RWPE2 (cell line): ENCODE measurements at regions not wholly inside any gene's neighbourhood (a gene's known extent, or its start where the extent isn't known, plus 50 kb on each side); places are given as distances from the start of the nearest gene placed in this dataset.

Source experiments
- ATAC-seq: fragments of 200-7000 bp; cut with Tn5 transposase; 3 replicates; pipeline ENCODE4 v1.9.1; 2021; ENCODE audit warnings: low read depth
- DNase-seq: peaks from one replicate; pipeline ENCODE4 v3.0.0-alpha.2; 2020; ENCODE audit warnings: low spot score
- H3K27ac ChIP-seq: fragments of 450-650 bp; 2 replicates; pipeline ENCODE4 v1.5.1; 2017; ENCODE audit warnings: mild to moderate bottlenecking; ENCODE audit not compliant: poor library complexity, severe bottlenecking
- H3K27me3 ChIP-seq: fragments of 250-450 bp; sonication (Bioruptor Pico); 2 replicates; pipeline ENCODE4 v1.5.1; 2021; ENCODE audit warnings: mild to moderate bottlenecking, moderate library complexity; ENCODE audit not compliant: insufficient read depth, poor library complexity, severe bottlenecking
- H3K36me3 ChIP-seq: fragments of 250-450 bp; sonication (Bioruptor Pico); 2 replicates; pipeline ENCODE4 v1.5.1; 2020; ENCODE audit warnings: low read depth, mild to moderate bottlenecking, moderate library complexity
- H3K4me1 ChIP-seq: fragments of 250-450 bp; sonication (Bioruptor Pico); 2 replicates; pipeline ENCODE4 v1.5.1; 2021; ENCODE audit warnings: mild to moderate bottlenecking, moderate library complexity; ENCODE audit not compliant: insufficient read depth, poor library complexity, severe bottlenecking
- H3K4me3 ChIP-seq: fragments of 250-450 bp; sonication (Bioruptor Pico); 2 replicates; pipeline ENCODE4 v1.5.1; 2021; ENCODE audit warnings: mild to moderate bottlenecking, moderate library complexity; ENCODE audit not compliant: severe bottlenecking
- H3K9me3 ChIP-seq: fragments of 250-450 bp; sonication (Bioruptor Pico); 2 replicates; pipeline ENCODE4 v1.5.1; 2021; ENCODE audit warnings: mild to moderate bottlenecking, moderate library complexity; ENCODE audit not compliant: severe bottlenecking
- CTCF ChIP-seq: fragments of 450-650 bp; IDR thresholded peaks from one replicate; pipeline ENCODE4 v1.5.1; 2017; ENCODE audit warnings: mild to moderate bottlenecking, moderate library complexity; ENCODE audit not compliant: poor library complexity, severe bottlenecking

GRCh38 chr2:198424112-198424511, 619.7 kb downstream of the PLCL1 start:
- Histone ChIP-seq H3K36me3 (no peaks in the 10 kb centered on the region), H3K27me3 (no peaks in the 10 kb centered on the region), H3K4me3 (no peak overlapping the region), H3K27ac (no peak overlapping the region), H3K4me1 (no peaks in the 10 kb centered on the region), H3K9me3 (no peaks in the 10 kb centered on the region)
- ATAC-seq (no peak), DNase-seq (no peak)
- no peak for TF ChIP-seq CTCF

GRCh38 chr2:198417836-198418235, 613.4 kb downstream of the PLCL1 start:
- ATAC-seq (no peak), DNase-seq (no peak)
- TF ChIP-seq CTCF: no peak
- Histone ChIP-seq H3K4me1 (no peaks in the 10 kb centered on the region), H3K36me3 (no peaks in the 10 kb centered on the region), H3K27me3 (no peaks in the 10 kb centered on the region), H3K4me3 (no peak overlapping the region), H3K9me3 (no peaks in the 10 kb centered on the region), H3K27ac (no peak overlapping the region)

- ATAC-seq: no peak
- H3K27ac ChIP-seq: no peak overlapping the region
- no peak for TF ChIP-seq CTCF
These were observed 610.6 kb downstream of the PLCL1 start for GRCh38 chr2:198414976-198415375.

GRCh38 chr2:198411936-198412335, 607.5 kb downstream of the PLCL1 start:
- no peaks in the 10 kb centered on the region for H3K4me1 ChIP-seq
- no peaks in the 10 kb centered on the region for H3K9me3 ChIP-seq
- H3K36me3 ChIP-seq: no peaks in the 10 kb centered on the region
- no peak for ATAC-seq
- TF ChIP-seq CTCF: no peak
- H3K27me3 ChIP-seq: no peaks in the 10 kb centered on the region
- no peak for DNase-seq
- H3K4me3 ChIP-seq: no peak overlapping the region
- H3K27ac ChIP-seq: no peak overlapping the region

More at GRCh38 chr2:198414976-198415375, 610.6 kb downstream of the PLCL1 start:
- no peaks in the 10 kb centered on the region for H3K4me1 ChIP-seq
- H3K36me3 ChIP-seq: no peaks in the 10 kb centered on the region
- no peaks in the 10 kb centered on the region for H3K9me3 ChIP-seq
- no peak overlapping the region for H3K4me3 ChIP-seq
- no peak for DNase-seq
- no peaks in the 10 kb centered on the region for H3K27me3 ChIP-seq

- ATAC-seq (no peak), DNase-seq (no peak)
- TF ChIP-seq CTCF: no peak
- no peaks in the 10 kb centered on the region for H3K36me3 ChIP-seq
- no peak overlapping the region for H3K4me3 ChIP-seq
- no peaks in the 10 kb centered on the region for H3K4me1 ChIP-seq
- no peaks in the 10 kb centered on the region for H3K9me3 ChIP-seq
- no peak overlapping the region for H3K27ac ChIP-seq
- H3K27me3 ChIP-seq: no peaks in the 10 kb centered on the region
These were observed 603.8 kb downstream of the PLCL1 start for GRCh38 chr2:198408171-198408570.
